Lower lobe of right lung (tissue), 2 donors: ENCODE measurements at regions not wholly inside any gene's neighbourhood (a gene's known extent, or its start where the extent isn't known, plus 50 kb on each side); places are given as distances from the start of the nearest gene placed in this dataset.

Experiments used
- ATAC-seq, 2 donors: fragments of 200-7000 bp; cut with Tn5 transposase; one replicate each; pipeline ENCODE4 v1.9.1; 2020 to 2022; ENCODE audit warnings: mild to moderate bottlenecking in 2 of 2, moderate library complexity in 2 of 2
- DNase-seq: peaks from one replicate; pipeline ENCODE4 v3.0.0-alpha.2; 2020
- H3K27ac ChIP-seq: fragments of 200-600 bp; one replicate; pipeline ENCODE4 v1.8.0; 2022
- H3K27me3 ChIP-seq: fragments of 200-600 bp; one replicate; pipeline ENCODE4 v1.8.0; 2022; ENCODE audit warnings: low read depth
- H3K36me3 ChIP-seq: fragments of 200-600 bp; one replicate; pipeline ENCODE4 v1.8.0; 2022; ENCODE audit warnings: mild to moderate bottlenecking
- H3K4me1 ChIP-seq: fragments of 200-600 bp; one replicate; pipeline ENCODE4 v1.8.0; 2022
- H3K4me3 ChIP-seq: fragments of 200-600 bp; one replicate; pipeline ENCODE4 v1.8.0; 2022; ENCODE audit warnings: mild to moderate bottlenecking
- H3K9me3 ChIP-seq: fragments of 200-600 bp; one replicate; pipeline ENCODE4 v1.8.0; 2022
- intact Hi-C: fragments of 100-400 bp; cut with DNase I; formaldehyde crosslinking; loops from one replicate; pipeline ENCODE4 v1.11.0; 2022
- TF ChIP-seq, protein P1 (sequence below): fragments of 200-600 bp; IDR thresholded peaks from one replicate; pipeline ENCODE4 v1.8.0; 2022; ENCODE audit warnings: antibody characterized with exemption, mild to moderate bottlenecking
- donor health status: DM: no; HTN: yes; CAD: no; lungs with severe emphysema.

DNA sequence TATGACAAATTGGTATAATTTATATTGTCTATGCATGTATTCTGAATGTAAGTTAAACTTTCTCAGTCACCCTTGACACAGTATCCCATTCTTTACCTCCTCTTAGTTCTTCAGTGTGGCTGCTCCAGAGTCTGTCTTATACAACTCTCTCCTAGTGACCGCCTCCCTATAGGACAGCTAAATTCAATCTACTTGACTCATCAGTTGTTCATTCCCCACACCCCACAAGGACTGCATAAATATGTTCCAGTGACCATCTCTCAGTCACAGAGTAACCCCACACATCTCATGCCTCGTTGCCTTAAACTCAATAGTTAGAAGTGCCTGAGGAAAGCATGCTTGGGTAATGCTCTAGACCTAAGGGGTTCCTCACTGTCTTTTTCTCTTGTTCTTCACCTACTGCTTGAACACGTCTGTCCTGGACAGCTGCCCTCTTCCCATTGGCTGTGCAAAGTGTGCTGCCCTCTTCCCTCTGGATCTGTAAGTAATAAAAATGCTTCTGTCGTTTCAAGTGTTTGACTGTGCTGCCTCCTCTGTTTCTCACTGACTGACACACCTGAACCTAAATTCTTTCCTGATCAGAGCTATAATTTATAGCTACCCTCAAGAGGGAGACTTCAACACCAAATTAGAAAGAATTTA is 494.6 kb upstream of the GRM3 start:
- TF ChIP-seq, protein P1, sequence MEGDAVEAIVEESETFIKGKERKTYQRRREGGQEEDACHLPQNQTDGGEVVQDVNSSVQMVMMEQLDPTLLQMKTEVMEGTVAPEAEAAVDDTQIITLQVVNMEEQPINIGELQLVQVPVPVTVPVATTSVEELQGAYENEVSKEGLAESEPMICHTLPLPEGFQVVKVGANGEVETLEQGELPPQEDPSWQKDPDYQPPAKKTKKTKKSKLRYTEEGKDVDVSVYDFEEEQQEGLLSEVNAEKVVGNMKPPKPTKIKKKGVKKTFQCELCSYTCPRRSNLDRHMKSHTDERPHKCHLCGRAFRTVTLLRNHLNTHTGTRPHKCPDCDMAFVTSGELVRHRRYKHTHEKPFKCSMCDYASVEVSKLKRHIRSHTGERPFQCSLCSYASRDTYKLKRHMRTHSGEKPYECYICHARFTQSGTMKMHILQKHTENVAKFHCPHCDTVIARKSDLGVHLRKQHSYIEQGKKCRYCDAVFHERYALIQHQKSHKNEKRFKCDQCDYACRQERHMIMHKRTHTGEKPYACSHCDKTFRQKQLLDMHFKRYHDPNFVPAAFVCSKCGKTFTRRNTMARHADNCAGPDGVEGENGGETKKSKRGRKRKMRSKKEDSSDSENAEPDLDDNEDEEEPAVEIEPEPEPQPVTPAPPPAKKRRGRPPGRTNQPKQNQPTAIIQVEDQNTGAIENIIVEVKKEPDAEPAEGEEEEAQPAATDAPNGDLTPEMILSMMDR, result no peak
- no peaks in the 10 kb centered on the region for H3K36me3 ChIP-seq
- intact Hi-C loops, result no loop called here
- H3K9me3 ChIP-seq, result no peaks in the 10 kb centered on the region
- no peaks in the 10 kb centered on the region for H3K27me3 ChIP-seq
- ATAC-seq (no peak), DNase-seq (no peak)
- H3K4me3 ChIP-seq, result no peak overlapping the region
- no peak overlapping the region for H3K27ac ChIP-seq
- H3K4me1 ChIP-seq, result no peaks in the 10 kb centered on the region

DNA sequence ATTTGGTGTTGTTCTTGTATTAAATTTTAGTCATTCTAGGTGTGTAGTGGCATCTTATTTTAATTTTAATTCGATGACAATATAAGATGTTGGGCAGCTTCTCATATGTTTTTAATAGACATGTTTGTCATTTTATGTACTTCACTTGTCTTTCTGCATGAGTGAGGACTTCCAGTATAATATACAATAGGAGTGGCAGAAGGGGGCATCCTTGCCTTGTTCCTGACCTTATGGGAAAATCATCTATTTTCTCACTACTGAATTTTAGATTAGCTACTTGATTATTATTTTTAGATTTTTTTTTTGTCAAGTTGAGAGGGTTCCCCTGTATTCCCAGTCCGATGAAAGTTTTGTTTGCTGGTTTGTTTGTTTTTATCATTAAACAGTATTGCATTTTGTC is 495.2 kb upstream of the GRM3 start:
- ATAC-seq (no peak), DNase-seq (no peak)
- no peak overlapping the region for H3K27ac ChIP-seq
- no peaks in the 10 kb centered on the region for H3K9me3 ChIP-seq
- H3K27me3 ChIP-seq, result no peaks in the 10 kb centered on the region
- TF ChIP-seq, protein P1, result no peak
- no peak overlapping the region for H3K4me3 ChIP-seq
- intact Hi-C loops, result no loop called here
- H3K4me1 ChIP-seq, result no peaks in the 10 kb centered on the region
- H3K36me3 ChIP-seq, result no peaks in the 10 kb centered on the region

DNA sequence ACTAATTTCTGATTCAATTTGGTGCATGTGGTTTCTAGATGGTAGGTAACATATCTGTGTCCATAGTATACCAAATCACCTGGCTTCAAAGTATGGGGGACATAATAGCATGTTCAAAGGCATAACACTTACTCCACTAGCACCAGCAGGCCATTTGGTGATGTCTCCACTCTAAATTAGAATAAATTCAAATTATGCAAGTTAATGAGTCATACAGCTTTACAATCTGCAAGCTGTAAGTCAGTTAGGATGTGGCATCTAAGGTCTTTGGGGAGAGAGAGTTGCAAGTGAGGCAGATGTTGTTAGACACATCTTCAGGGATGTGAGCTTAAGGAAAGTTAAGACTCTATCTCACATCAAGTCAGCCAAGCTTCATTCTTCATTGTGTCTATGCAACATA is 506.4 kb upstream of the GRM3 start:
- H3K27me3 ChIP-seq, result no peaks in the 10 kb centered on the region
- no peaks in the 10 kb centered on the region for H3K4me1 ChIP-seq
- TF ChIP-seq, protein P1, result no peak
- no peaks in the 10 kb centered on the region for H3K36me3 ChIP-seq
- intact Hi-C loops, result no loop called here
- DNase-seq (no peak), ATAC-seq (no peak)
- no peak overlapping the region for H3K27ac ChIP-seq
- no peaks in the 10 kb centered on the region for H3K9me3 ChIP-seq
- no peak overlapping the region for H3K4me3 ChIP-seq

DNA sequence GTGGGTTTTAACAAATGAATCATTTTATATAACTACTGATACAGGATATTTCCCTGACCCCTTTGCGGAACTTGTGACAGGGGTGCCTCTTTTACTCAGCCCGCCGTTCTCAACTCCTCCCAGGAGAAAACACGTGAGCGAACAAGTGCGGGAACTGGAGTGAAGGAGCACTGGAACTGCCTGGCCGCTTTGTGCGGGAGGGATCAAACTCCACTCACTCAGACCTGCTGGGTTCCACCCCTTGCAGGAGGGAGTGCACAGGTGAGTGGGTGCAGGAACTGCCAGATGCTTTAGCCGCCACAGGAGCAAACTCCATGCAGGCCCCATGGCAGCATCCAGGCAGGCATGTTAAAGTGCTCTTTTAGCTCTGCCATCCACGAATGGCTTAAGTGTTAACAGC is 513.4 kb upstream of the GRM3 start:
- no peak for ATAC-seq
- H3K4me1 ChIP-seq, result no peaks in the 10 kb centered on the region
- DNase-seq, result no peak
- intact Hi-C loops, result no loop called here
- no peaks in the 10 kb centered on the region for H3K36me3 ChIP-seq
- TF ChIP-seq, protein P1, result no peak
- no peaks in the 10 kb centered on the region for H3K9me3 ChIP-seq
- no peak overlapping the region for H3K27ac ChIP-seq
- no peaks in the 10 kb centered on the region for H3K27me3 ChIP-seq
- no peak overlapping the region for H3K4me3 ChIP-seq

DNA sequence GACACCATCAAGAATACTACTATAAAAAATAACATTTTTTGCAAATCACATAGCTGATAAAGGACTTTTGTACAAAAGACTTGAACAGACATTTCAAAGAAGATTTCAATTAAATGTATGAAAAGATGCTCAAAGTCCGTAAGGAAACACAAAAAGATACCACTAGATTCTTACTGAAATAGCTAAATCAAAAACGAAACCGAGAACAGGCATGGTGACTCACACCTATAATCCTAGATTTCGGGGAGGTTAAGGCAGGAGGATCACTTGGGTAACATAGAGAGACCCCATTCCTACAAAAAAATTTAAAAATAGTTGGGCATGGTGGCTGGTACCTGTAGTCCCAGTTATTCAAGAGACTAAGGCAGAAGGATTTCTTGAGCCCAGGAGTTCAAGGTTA is 520.2 kb upstream of the GRM3 start:
- Histone ChIP-seq H3K4me1 (no peaks in the 10 kb centered on the region), H3K27me3 (no peaks in the 10 kb centered on the region), H3K9me3 (no peaks in the 10 kb centered on the region), H3K27ac (no peak overlapping the region), H3K36me3 (no peaks in the 10 kb centered on the region), H3K4me3 (no peak overlapping the region)
- DNase-seq (no peak), ATAC-seq (no peak)
- intact Hi-C loops, result no loop called here
- TF ChIP-seq, protein P1, result no peak
